ENCODE measurements at regions not wholly inside any gene's neighbourhood (a gene's known extent, or its start where the extent isn't known, plus 50 kb on each side); places are given as distances from the start of the nearest gene placed in this dataset.

DNA sequence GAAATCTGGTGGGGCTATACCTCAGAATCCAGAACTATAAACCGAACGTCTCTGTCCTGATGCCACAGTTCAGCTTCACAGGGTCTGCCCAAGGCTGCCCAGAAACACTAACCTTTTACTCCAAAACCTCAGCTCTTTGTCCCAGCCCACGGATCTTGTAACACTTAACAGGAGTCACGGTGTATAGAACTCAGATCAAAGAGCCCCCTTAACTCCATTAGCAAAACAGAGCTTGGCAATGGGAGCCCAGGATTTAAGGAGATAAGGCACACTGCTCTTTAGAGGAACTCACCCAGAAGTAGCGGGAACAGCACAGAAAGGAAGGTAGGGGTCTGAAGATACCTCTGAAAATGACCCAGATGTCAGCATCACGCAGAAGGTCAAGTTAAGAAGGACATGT lies 68.8 kb upstream of the SOX14 start:
- TF ChIP-seq, protein P1, sequence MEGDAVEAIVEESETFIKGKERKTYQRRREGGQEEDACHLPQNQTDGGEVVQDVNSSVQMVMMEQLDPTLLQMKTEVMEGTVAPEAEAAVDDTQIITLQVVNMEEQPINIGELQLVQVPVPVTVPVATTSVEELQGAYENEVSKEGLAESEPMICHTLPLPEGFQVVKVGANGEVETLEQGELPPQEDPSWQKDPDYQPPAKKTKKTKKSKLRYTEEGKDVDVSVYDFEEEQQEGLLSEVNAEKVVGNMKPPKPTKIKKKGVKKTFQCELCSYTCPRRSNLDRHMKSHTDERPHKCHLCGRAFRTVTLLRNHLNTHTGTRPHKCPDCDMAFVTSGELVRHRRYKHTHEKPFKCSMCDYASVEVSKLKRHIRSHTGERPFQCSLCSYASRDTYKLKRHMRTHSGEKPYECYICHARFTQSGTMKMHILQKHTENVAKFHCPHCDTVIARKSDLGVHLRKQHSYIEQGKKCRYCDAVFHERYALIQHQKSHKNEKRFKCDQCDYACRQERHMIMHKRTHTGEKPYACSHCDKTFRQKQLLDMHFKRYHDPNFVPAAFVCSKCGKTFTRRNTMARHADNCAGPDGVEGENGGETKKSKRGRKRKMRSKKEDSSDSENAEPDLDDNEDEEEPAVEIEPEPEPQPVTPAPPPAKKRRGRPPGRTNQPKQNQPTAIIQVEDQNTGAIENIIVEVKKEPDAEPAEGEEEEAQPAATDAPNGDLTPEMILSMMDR (IDR thresholded peaks at IDR 0.05; ENCODE audit: low read depth, low read length, poor library complexity, severe bottlenecking) = no peak
- TF ChIP-seq EZH2phosphoT487 (IDR thresholded peaks at IDR 0.05; ENCODE audit: borderline replicate concordance, low read length) = no peak

Measured in DOHH2 (cell line).